HG02571 (cell line): ENCODE measurements at regions not wholly inside any gene's neighbourhood (a gene's known extent, or its start where the extent isn't known, plus 50 kb on each side); places are given as distances from the start of the nearest gene placed in this dataset.
"Not testable (repeated sequence)": the region's sequence is repeated elsewhere in the genome, so short reads cannot be mapped to it uniquely, and the experiment has no call there.

Experiments used
- ATAC-seq: cut with Tn5 transposase; IDR thresholded peaks from one replicate; pipeline ENCODE4 v1.9.1; 2021; ENCODE audit warnings: mild to moderate bottlenecking, moderate library complexity; ENCODE audit not compliant: unreplicated experiment

- ATAC-seq = not testable (repeated sequence)
Measured at GRCh38 chr2:37722971-37723370, 51.5 kb upstream of the CDC42EP3 start.

GRCh38 chr2:37730037-37730818 lies 58.8 kb upstream of the CDC42EP3 start:
- no peak for ATAC-seq

- ATAC-seq = not testable (repeated sequence)
Measured at GRCh38 chr2:37732412-37732811, 61.0 kb upstream of the CDC42EP3 start.

- ATAC-seq = no peak
Measured at GRCh38 chr2:37733251-37733650, 61.8 kb upstream of the CDC42EP3 start.

- ATAC-seq = not testable (repeated sequence)
Measured at GRCh38 chr2:37733955-37734354, 62.5 kb upstream of the CDC42EP3 start.

GRCh38 chr2:37734891-37735523 lies 63.6 kb upstream of the CDC42EP3 start:
- not testable (repeated sequence) for ATAC-seq

GRCh38 chr2:37735524-37735910 lies 64.1 kb upstream of the CDC42EP3 start:
- not testable (repeated sequence) for ATAC-seq

- ATAC-seq = no peak
Measured at GRCh38 chr2:37737507-37737906, 66.1 kb upstream of the CDC42EP3 start.

- ATAC-seq = no peak
Measured at GRCh38 chr2:37738266-37738885, 66.9 kb upstream of the CDC42EP3 start.

- no peak for ATAC-seq
Measured at GRCh38 chr2:37739153-37739552, 67.7 kb upstream of the CDC42EP3 start.

GRCh38 chr2:37740164-37740739 lies 68.8 kb upstream of the CDC42EP3 start:
- ATAC-seq = no peak

- no peak for ATAC-seq
Measured at GRCh38 chr2:37742286-37742685, 70.8 kb upstream of the CDC42EP3 start.

- ATAC-seq = no peak
Measured at GRCh38 chr2:37744010-37744409, 72.6 kb upstream of the CDC42EP3 start.

GRCh38 chr2:37744961-37745360 lies 73.5 kb upstream of the CDC42EP3 start:
- not testable (repeated sequence) for ATAC-seq

GRCh38 chr2:37746011-37746410 lies 74.6 kb upstream of the CDC42EP3 start:
- ATAC-seq = not testable (repeated sequence)

GRCh38 chr2:37746883-37747282 lies 75.4 kb upstream of the CDC42EP3 start:
- ATAC-seq = no peak

GRCh38 chr2:37748541-37748940 lies 77.1 kb upstream of the CDC42EP3 start:
- no peak for ATAC-seq

GRCh38 chr2:37750286-37750685 lies 78.8 kb upstream of the CDC42EP3 start:
- not testable (repeated sequence) for ATAC-seq

GRCh38 chr2:37752766-37753165 lies 81.3 kb upstream of the CDC42EP3 start:
- ATAC-seq = no peak

- no peak for ATAC-seq
Measured at GRCh38 chr2:37753758-37754157, 82.3 kb upstream of the CDC42EP3 start.

GRCh38 chr2:37755961-37756559 lies 84.6 kb upstream of the CDC42EP3 start:
- not testable (repeated sequence) for ATAC-seq
